ENCODE measurements at regions not wholly inside any gene's neighbourhood (a gene's known extent, or its start where the extent isn't known, plus 50 kb on each side); places are given as distances from the start of the nearest gene placed in this dataset.

DNA sequence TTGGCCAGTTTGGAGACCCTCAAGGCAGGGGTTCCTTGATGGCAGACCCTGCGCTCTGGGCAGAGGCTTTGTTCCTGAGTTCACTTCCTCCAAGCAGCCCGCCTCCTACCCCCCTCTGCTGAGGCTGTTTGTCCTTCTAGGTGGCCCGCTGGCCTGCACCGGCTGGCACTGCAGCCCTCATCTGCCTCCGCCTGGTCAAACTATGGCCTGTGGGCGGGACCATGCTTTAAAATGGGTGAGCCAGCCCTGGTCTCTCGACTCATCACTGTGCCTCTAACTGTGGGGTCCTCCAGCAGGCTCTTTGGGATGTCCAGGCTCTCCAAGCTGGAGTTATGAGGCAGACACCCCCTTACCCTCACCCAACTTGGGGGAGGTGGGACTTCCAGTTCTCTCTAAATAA is 78.9 kb upstream of the SLC22A11 start:
- TF ChIP-seq POLR2A (IDR thresholded peaks at IDR 0.05), result no peak
- TF ChIP-seq CTCF (IDR thresholded peaks at IDR 0.05), result no peak

All from esophagus squamous epithelium (tissue), 4 donors.